OCI-LY3 (cell line): ENCODE measurements at regions not wholly inside any gene's neighbourhood (a gene's known extent, or its start where the extent isn't known, plus 50 kb on each side); places are given as distances from the start of the nearest gene placed in this dataset.

ENCODE experiments used
- EZH2phosphoT487 ChIP-seq: fragments of 200-600 bp; shearing (Covaris generic); IDR thresholded peaks from 2 replicates; pipeline ENCODE4 v1.6.1; 2018; ENCODE audit warnings: antibody characterized with exemption, mixed run types, low read depth
- TF ChIP-seq, protein P1 (sequence below): fragments of 200-600, 300-600 bp; sonication (generic); IDR thresholded peaks from 2 replicates; pipeline ENCODE4 v1.5.1; 2014; ENCODE audit warnings: antibody characterized with exemption, low read length, low read depth

DNA sequence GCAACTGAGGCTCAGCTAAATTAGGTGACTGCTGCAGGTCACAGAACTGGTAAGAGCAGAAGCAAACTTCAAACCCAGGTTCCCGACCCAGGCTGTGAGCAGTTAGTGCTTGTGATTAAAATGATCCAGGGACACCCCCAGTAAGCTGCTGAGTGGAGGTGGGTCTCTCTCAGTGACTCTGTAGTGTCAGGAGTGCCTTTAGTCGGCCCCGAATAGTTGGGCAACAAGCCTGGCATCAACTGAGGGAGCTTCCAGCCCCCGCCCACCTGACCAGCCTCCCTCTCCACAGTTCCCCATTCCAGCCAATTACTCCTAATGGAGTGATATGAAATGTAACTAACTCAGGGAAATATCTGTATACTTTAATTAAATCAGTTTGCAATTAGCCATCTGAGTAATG is 168.0 kb upstream of the SMAD3 start:
- TF ChIP-seq, protein P1, sequence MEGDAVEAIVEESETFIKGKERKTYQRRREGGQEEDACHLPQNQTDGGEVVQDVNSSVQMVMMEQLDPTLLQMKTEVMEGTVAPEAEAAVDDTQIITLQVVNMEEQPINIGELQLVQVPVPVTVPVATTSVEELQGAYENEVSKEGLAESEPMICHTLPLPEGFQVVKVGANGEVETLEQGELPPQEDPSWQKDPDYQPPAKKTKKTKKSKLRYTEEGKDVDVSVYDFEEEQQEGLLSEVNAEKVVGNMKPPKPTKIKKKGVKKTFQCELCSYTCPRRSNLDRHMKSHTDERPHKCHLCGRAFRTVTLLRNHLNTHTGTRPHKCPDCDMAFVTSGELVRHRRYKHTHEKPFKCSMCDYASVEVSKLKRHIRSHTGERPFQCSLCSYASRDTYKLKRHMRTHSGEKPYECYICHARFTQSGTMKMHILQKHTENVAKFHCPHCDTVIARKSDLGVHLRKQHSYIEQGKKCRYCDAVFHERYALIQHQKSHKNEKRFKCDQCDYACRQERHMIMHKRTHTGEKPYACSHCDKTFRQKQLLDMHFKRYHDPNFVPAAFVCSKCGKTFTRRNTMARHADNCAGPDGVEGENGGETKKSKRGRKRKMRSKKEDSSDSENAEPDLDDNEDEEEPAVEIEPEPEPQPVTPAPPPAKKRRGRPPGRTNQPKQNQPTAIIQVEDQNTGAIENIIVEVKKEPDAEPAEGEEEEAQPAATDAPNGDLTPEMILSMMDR, result no peak
- TF ChIP-seq EZH2phosphoT487, result no peak
